H9 (cell line): ENCODE measurements at regions not wholly inside any gene's neighbourhood (a gene's known extent, or its start where the extent isn't known, plus 50 kb on each side); places are given as distances from the start of the nearest gene placed in this dataset.

Experiments used
- DNase-seq: peaks from one replicate; pipeline ENCODE4 v3.0.0-alpha.2; 2017
- H2AFZ ChIP-seq: one replicate; pipeline ENCODE4 v1.6.1; 2013; ENCODE audit warnings: mild to moderate bottlenecking, low read length, control low read depth, moderate library complexity
- H2AK5ac ChIP-seq: 2 replicates; pipeline ENCODE4 v1.6.1; 2013; ENCODE audit warnings: low read length, control low read depth, mixed read lengths; ENCODE audit not compliant: insufficient read length
- H2BK120ac ChIP-seq: one replicate; pipeline ENCODE4 v1.6.1; 2013; ENCODE audit warnings: low read depth, mild to moderate bottlenecking, low read length, control low read depth, inconsistent platforms; ENCODE audit not compliant: poor library complexity, severe bottlenecking
- H2BK12ac ChIP-seq: 2 replicates; pipeline ENCODE4 v1.6.1; 2013; ENCODE audit warnings: low read length, control low read depth, mixed read lengths, low read depth; ENCODE audit not compliant: insufficient read length
- H2BK15ac ChIP-seq: 2 replicates; pipeline ENCODE4 v1.6.1; 2013; ENCODE audit warnings: low read depth, low read length, control low read depth
- H2BK20ac ChIP-seq: one replicate; pipeline ENCODE4 v1.6.1; 2013; ENCODE audit warnings: low read depth, mild to moderate bottlenecking, low read length, control low read depth, inconsistent platforms; ENCODE audit not compliant: poor library complexity, severe bottlenecking
- H2BK5ac ChIP-seq: 2 replicates; pipeline ENCODE4 v1.6.1; 2013; ENCODE audit warnings: low read length, control low read depth, mixed read lengths; ENCODE audit not compliant: insufficient read length
- H3K14ac ChIP-seq: 2 replicates; pipeline ENCODE4 v1.6.1; 2013; ENCODE audit warnings: low read length, control low read depth; ENCODE audit not compliant: insufficient read depth
- H3K18ac ChIP-seq: 2 replicates; pipeline ENCODE4 v1.6.1; 2013; ENCODE audit warnings: low read depth, mild to moderate bottlenecking, mixed read lengths, low read length, control low read depth; ENCODE audit not compliant: insufficient read length
- H3K23ac ChIP-seq: 2 replicates; pipeline ENCODE4 v1.6.1; 2013; ENCODE audit warnings: low read length, control low read depth, mixed read lengths, low read depth; ENCODE audit not compliant: insufficient read length
- H3K23me2 ChIP-seq: 2 replicates; pipeline ENCODE4 v1.6.1; 2013; ENCODE audit warnings: low read depth, mild to moderate bottlenecking, mixed read lengths, low read length, control low read depth; ENCODE audit not compliant: insufficient read length, poor library complexity, severe bottlenecking
- H3K27ac ChIP-seq: 2 replicates; pipeline ENCODE4 v1.5.1; 2013; ENCODE audit warnings: low read length, control low read depth, mixed read lengths, low read depth; ENCODE audit not compliant: insufficient read length
- H3K27me3 ChIP-seq: 2 replicates; pipeline ENCODE4 v1.6.1; 2013; ENCODE audit warnings: low read length, control low read depth, inconsistent platforms; ENCODE audit not compliant: insufficient read depth
- H3K4ac ChIP-seq: 2 replicates; pipeline ENCODE4 v1.6.1; 2013; ENCODE audit warnings: low read depth, mild to moderate bottlenecking, control low read depth, inconsistent platforms, low read length, moderate library complexity
- H3K4me1 ChIP-seq: 2 replicates; pipeline ENCODE4 v1.6.1; 2013; ENCODE audit warnings: low read length, control low read depth, inconsistent platforms; ENCODE audit not compliant: insufficient read depth
- H3K4me2 ChIP-seq: 2 replicates; pipeline ENCODE4 v1.6.1; 2013; ENCODE audit warnings: low read length, control low read depth, mixed read lengths; ENCODE audit not compliant: insufficient read length, insufficient read depth
- H3K56ac ChIP-seq: 2 replicates; pipeline ENCODE4 v1.6.1; 2013; ENCODE audit warnings: low read depth, mild to moderate bottlenecking, mixed read lengths, low read length, control low read depth; ENCODE audit not compliant: insufficient read length
- H3K79me1 ChIP-seq: 2 replicates; pipeline ENCODE4 v1.6.1; 2013; ENCODE audit warnings: low read depth, mild to moderate bottlenecking, moderate library complexity, low read length, control low read depth, inconsistent platforms; ENCODE audit not compliant: insufficient read depth, poor library complexity, severe bottlenecking
- H3K79me2 ChIP-seq: 2 replicates; pipeline ENCODE4 v1.6.1; 2013; ENCODE audit warnings: low read length, control low read depth, inconsistent platforms; ENCODE audit not compliant: insufficient read depth
- H3K9ac ChIP-seq: 2 replicates; pipeline ENCODE4 v1.6.1; 2013; ENCODE audit warnings: low read length, control low read depth, mixed read lengths; ENCODE audit not compliant: insufficient read length; ENCODE audit errors: extremely low read depth
- H3K9me3 ChIP-seq: one replicate; pipeline ENCODE4 v1.6.1; 2013; ENCODE audit warnings: low read depth, low read length, inconsistent platforms; ENCODE audit not compliant: control insufficient read depth
- H3T11ph ChIP-seq: one replicate; pipeline ENCODE4 v1.6.1; 2013; ENCODE audit warnings: mild to moderate bottlenecking, low read length, control low read depth, inconsistent platforms
- H4K20me1 ChIP-seq: one replicate; pipeline ENCODE4 v1.6.1; 2013; ENCODE audit not compliant: control insufficient read depth, insufficient read length, insufficient read depth
- H4K5ac ChIP-seq: 2 replicates; pipeline ENCODE4 v1.6.1; 2013; ENCODE audit warnings: low read depth, mild to moderate bottlenecking, mixed read lengths, low read length, control low read depth; ENCODE audit not compliant: insufficient read length
- H4K8ac ChIP-seq: replicated peaks from 2 replicates; pipeline ENCODE4 v1.6.1; 2013; ENCODE audit warnings: low read length, control low read depth, mixed read lengths, low read depth; ENCODE audit not compliant: insufficient read length
- H4K91ac ChIP-seq: 2 replicates; pipeline ENCODE4 v1.6.1; 2013; ENCODE audit warnings: low read depth, mild to moderate bottlenecking, moderate library complexity, mixed read lengths, low read length, control low read depth; ENCODE audit not compliant: insufficient read length
- H3K27ac Mint-ChIP-seq, 3 experiments: 2 replicates in 2 of 3; 3 replicates in 1 of 3; pipeline ENCODE4 v1.8.0; 2020 to 2021; ENCODE audit warnings: mixed read lengths in 3 of 3, mild to moderate bottlenecking in 1 of 3, moderate library complexity in 1 of 3
- H3K27me3 Mint-ChIP-seq: 2 replicates; pipeline ENCODE4 v1.8.0; 2021; ENCODE audit warnings: low read depth, mild to moderate bottlenecking, moderate library complexity, mixed read lengths
- H3K36me3 Mint-ChIP-seq, 3 experiments: 2 replicates in 2 of 3; 3 replicates in 1 of 3; pipeline ENCODE4 v1.8.0; 2020 to 2021; ENCODE audit warnings: low read depth in 3 of 3, mixed read lengths in 3 of 3; ENCODE audit not compliant: insufficient read depth in 1 of 3
- H3K4me1 Mint-ChIP-seq, 2 experiments: 2 replicates each; pipeline ENCODE4 v1.8.0; 2020; ENCODE audit warnings: mixed read lengths in 2 of 2
- H3K4me3 Mint-ChIP-seq, 2 experiments: 2 replicates in 1 of 2; 3 replicates in 1 of 2; pipeline ENCODE4 v1.8.0; 2020 to 2021; ENCODE audit warnings: mild to moderate bottlenecking in 2 of 2, mixed read lengths in 2 of 2, moderate library complexity in 1 of 2
- H3K9me3 Mint-ChIP-seq, 2 experiments: 2 replicates in 1 of 2; 3 replicates in 1 of 2; pipeline ENCODE4 v1.8.0; 2020; ENCODE audit warnings: mild to moderate bottlenecking in 2 of 2, mixed read lengths in 2 of 2, moderate library complexity in 1 of 2
- CTCF ChIP-seq: fragments of 200-600 bp; sonication (generic); conservative IDR thresholded peaks from 3 replicates; pipeline ENCODE4 v1.8.0; 2021; ENCODE audit warnings: antibody characterized with exemption, mild to moderate bottlenecking
- WGBS: extraction: QIAGEN DNeasy Blood & Tissue Kit; methylation state at CpG from one replicate; pipeline ENCODE4 v1.1.7; 2013; ENCODE audit warnings: missing lambda C conversion rate, low lambda C conversion rate, mixed read lengths; ENCODE audit not compliant: insufficient read length; ENCODE audit errors: extremely low coverage; 5-methylcytosine and 5-hydroxymethylcytosine counted together

GRCh38 chr11:115918576-115918975 is 414.4 kb upstream of the CADM1 start:
- H3K27ac ChIP-seq = no peak overlapping the region
- no peaks in the 10 kb centered on the region for H4K20me1 ChIP-seq
- H3K23me2 ChIP-seq = no peaks in the 10 kb centered on the region
- no peak for DNase-seq
- Mint-ChIP-seq H3K27ac (no peak overlapping the region), H3K9me3 (no peaks in the 10 kb centered on the region; a peak in 1 of 5 replicates), H3K4me1 (peaks cover 0 to 18% of the 10 kb centered on the region in 2 experiments; a peak in 2 of 4 replicates), H3K36me3 (no peaks in the 10 kb centered on the region), H3K27me3 (peaks cover 47% of the 10 kb centered on the region), H3K4me3 (no peak overlapping the region)
- H3K27me3 ChIP-seq = no peaks in the 10 kb centered on the region
- no peak overlapping the region for H4K91ac ChIP-seq
- no peak overlapping the region for H3T11ph ChIP-seq
- no peak overlapping the region for H3K4ac ChIP-seq
- H3K56ac ChIP-seq = no peak overlapping the region
- no peak overlapping the region for H3K23ac ChIP-seq
- no peaks in the 10 kb centered on the region for H3K4me1 ChIP-seq
- H3K14ac ChIP-seq = no peak overlapping the region
- H2AFZ ChIP-seq = no peak overlapping the region
- H2BK120ac ChIP-seq = no peak overlapping the region
- no peak overlapping the region for H3K18ac ChIP-seq
- TF ChIP-seq CTCF = no peak
- WGBS = no CpG with 5 or more reads among the region's 2 CpGs
- no peak overlapping the region for H4K5ac ChIP-seq
- H3K9me3 ChIP-seq = no peaks in the 10 kb centered on the region
- H2BK15ac ChIP-seq = no peak overlapping the region
- H3K79me1 ChIP-seq = no peaks in the 10 kb centered on the region
- H3K4me2 ChIP-seq = no peak overlapping the region
- no peaks in the 10 kb centered on the region for H3K79me2 ChIP-seq
- H3K9ac ChIP-seq = no peak overlapping the region
- H2BK5ac ChIP-seq = no peak overlapping the region
- no peak overlapping the region for H2BK12ac ChIP-seq
- H2AK5ac ChIP-seq = no peak overlapping the region
- H2BK20ac ChIP-seq = no peak overlapping the region
- H4K8ac ChIP-seq = no peak overlapping the region
